ENCODE measurements at regions not wholly inside any gene's neighbourhood (a gene's known extent, or its start where the extent isn't known, plus 50 kb on each side); places are given as distances from the start of the nearest gene placed in this dataset.

DNA sequence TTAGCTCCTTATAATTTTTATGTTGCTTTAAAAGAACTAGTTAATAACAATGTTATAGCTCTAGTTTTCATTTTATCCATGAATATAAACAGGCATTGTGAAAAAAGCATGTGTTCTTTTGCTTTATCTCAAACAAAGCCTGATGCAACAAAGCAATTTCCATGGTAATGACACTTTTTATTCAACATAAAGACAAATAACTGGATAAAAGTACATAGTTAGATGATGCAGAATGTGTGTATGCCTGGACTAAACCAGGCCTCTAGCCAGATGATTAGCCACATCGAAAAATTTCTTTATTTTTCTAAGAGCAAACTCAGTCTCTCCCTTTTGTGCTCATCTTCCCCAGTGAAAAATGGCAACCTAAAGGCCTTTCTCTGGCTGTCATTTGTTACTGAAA is 125.6 kb upstream of the TARS1 start:
- Histone ChIP-seq H3K9me1 (replicated peaks; ENCODE audit: control insufficient read depth, extremely low read depth, insufficient read depth, low read length) (no peaks in the 10 kb centered on the region), H2AFZ (ENCODE audit: low read depth, low read length) (no peak overlapping the region), H3K27ac (ENCODE audit: insufficient read depth, low read depth, low read length) (no peak overlapping the region), H3K79me2 (ENCODE audit: control insufficient read depth, insufficient read depth, low read length) (no peaks in the 10 kb centered on the region), H3K9ac (replicated peaks; ENCODE audit: extremely low read depth, insufficient read depth, low read length) (no peak overlapping the region), H3K4me1 (ENCODE audit: control insufficient read depth, extremely low read depth, insufficient read depth, low read length) (peaks cover 21% of the 10 kb centered on the region), H3K27me3 (ENCODE audit: control insufficient read depth in 2 of 2, insufficient read depth in 2 of 2, low read length in 2 of 2) (no peaks in the 10 kb centered on the region), H3K9me3 (replicated peaks; ENCODE audit: control insufficient read depth, insufficient read depth, low read length) (no peaks in the 10 kb centered on the region), H3K4me3 (replicated peaks in 1 of 3; ENCODE audit: insufficient read depth in 1 of 3, low read depth in 1 of 3, low read length in 3 of 3) (no peak overlapping the region), H3K36me3 (ENCODE audit: control insufficient read depth in 2 of 2, extremely low read depth in 1 of 2, insufficient read depth in 2 of 2, low read length in 2 of 2) (no peaks in the 10 kb centered on the region), H3K4me2 (ENCODE audit: insufficient read depth, low read length) (no peak overlapping the region), H4K20me1 (replicated peaks; ENCODE audit: control insufficient read depth, extremely low read depth, insufficient read depth, low read length) (no peaks in the 10 kb centered on the region)
- CTCF ChIA-PET = interaction anchor here (1.2 kb wide), 2 partner anchors 16 to 43 kb away, joined by 3 to 5 read pairs; no protein-coding TSS in a partner anchor
- DNase-seq (ENCODE audit: low read depth, low spot score) (no peak), FAIRE-seq (no peak)
- dilution Hi-C loops (cut with MboI; ENCODE audit: extremely low pct_ligation_motif_present, low sequenced_read_pairs) (no loop called here), intact Hi-C loops (cut with micrococcal nuclease) (no loop called here)
- no peak for TF ChIP-seq JUN (IDR thresholded peaks at IDR 0.05; ENCODE audit: borderline replicate concordance, insufficient read depth, insufficient read length, low read depth)
- no peak for TF ChIP-seq EZH2 (IDR thresholded peaks at IDR 0.05; ENCODE audit: borderline replicate concordance, low read depth, low read length, severe bottlenecking)
- no peak for TF ChIP-seq GATA2 (IDR thresholded peaks at IDR 0.05; ENCODE audit: insufficient read depth, insufficient read length, low read depth, low read length)
- TF ChIP-seq POLR2AphosphoS5 (IDR thresholded peaks at IDR 0.05; ENCODE audit: insufficient read depth, low read depth, low read length) = no peak
- no peak for TF ChIP-seq FOS (IDR thresholded peaks at IDR 0.05; ENCODE audit: borderline replicate concordance, insufficient read depth, low read length)
- TF ChIP-seq, protein P1, sequence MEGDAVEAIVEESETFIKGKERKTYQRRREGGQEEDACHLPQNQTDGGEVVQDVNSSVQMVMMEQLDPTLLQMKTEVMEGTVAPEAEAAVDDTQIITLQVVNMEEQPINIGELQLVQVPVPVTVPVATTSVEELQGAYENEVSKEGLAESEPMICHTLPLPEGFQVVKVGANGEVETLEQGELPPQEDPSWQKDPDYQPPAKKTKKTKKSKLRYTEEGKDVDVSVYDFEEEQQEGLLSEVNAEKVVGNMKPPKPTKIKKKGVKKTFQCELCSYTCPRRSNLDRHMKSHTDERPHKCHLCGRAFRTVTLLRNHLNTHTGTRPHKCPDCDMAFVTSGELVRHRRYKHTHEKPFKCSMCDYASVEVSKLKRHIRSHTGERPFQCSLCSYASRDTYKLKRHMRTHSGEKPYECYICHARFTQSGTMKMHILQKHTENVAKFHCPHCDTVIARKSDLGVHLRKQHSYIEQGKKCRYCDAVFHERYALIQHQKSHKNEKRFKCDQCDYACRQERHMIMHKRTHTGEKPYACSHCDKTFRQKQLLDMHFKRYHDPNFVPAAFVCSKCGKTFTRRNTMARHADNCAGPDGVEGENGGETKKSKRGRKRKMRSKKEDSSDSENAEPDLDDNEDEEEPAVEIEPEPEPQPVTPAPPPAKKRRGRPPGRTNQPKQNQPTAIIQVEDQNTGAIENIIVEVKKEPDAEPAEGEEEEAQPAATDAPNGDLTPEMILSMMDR (IDR thresholded peaks at IDR 0.05; ENCODE audit: extremely low read depth in 1 of 2, insufficient read depth in 1 of 2, low read depth in 1 of 2, low read length in 2 of 2) = no peak
- TF ChIP-seq, protein P2, sequence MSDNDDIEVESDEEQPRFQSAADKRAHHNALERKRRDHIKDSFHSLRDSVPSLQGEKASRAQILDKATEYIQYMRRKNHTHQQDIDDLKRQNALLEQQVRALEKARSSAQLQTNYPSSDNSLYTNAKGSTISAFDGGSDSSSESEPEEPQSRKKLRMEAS (IDR thresholded peaks at IDR 0.05; ENCODE audit: insufficient read depth, insufficient read length) = no peak
- TF ChIP-seq POLR2A (IDR thresholded peaks at IDR 0.05; ENCODE audit: low read depth, low read length) = no peak
- no peak for TF ChIP-seq MYC (IDR thresholded peaks at IDR 0.05; ENCODE audit: low read depth, low read length)
- BruUV-seq (replicated peaks) = no TSS peak
- POLR2A ChIA-PET = no interaction called here

Measured in endothelial cell of umbilical vein (primary cell).